Peyer's patch (tissue), 4 donors: ENCODE measurements at regions not wholly inside any gene's neighbourhood (a gene's known extent, or its start where the extent isn't known, plus 50 kb on each side); places are given as distances from the start of the nearest gene placed in this dataset.

Source experiments
- DNase-seq, 3 donors: peaks; one replicate each; pipeline ENCODE4 v3.0.0-alpha.2; 2017 to 2019
- H3K27ac ChIP-seq, 4 donors: fragments of 200-600 bp; sonication (generic); one replicate each; pipeline ENCODE4 v1.5.1; 2016 to 2019
- H3K27me3 ChIP-seq, 2 donors: fragments of 200-600 bp; sonication (generic); one replicate each; pipeline ENCODE4 v1.5.1; 2019
- H3K36me3 ChIP-seq, 3 donors: fragments of 200-600 bp; sonication (generic); one replicate each; pipeline ENCODE4 v1.5.1; 2016 to 2019
- H3K4me1 ChIP-seq, 4 donors: fragments of 200-600 bp; sonication (generic); one replicate each; pipeline ENCODE4 v1.5.1; 2016 to 2019
- H3K4me3 ChIP-seq, 4 donors: fragments of 200-600 bp; sonication (generic); 1 replicate in 3 of 4; 2 replicates in 1 of 4; pipeline ENCODE4 v1.5.1; 2016 to 2019; ENCODE audit warnings: mild to moderate bottlenecking in 1 of 4
- H3K9me3 ChIP-seq, 4 donors: fragments of 200-600 bp; sonication (generic); one replicate each; pipeline ENCODE4 v1.5.1; 2016 to 2019; ENCODE audit warnings: mild to moderate bottlenecking in 1 of 4
- CTCF ChIP-seq, 6 experiments: fragments of 450-650 bp in 4 of 6; fragments of 200-600 bp in 2 of 6; sonication (generic) in 1 of 6; IDR thresholded peaks; one replicate each; pipeline ENCODE4 v1.5.1; 2017 to 2019; ENCODE audit warnings: antibody characterized with exemption in 6 of 6, mild to moderate bottlenecking in 3 of 6, moderate library complexity in 1 of 6
- POLR2A ChIP-seq, 2 donors: fragments of 450-650 bp; IDR thresholded peaks; one replicate each; pipeline ENCODE4 v1.5.1; 2017; ENCODE audit warnings: antibody characterized with exemption in 2 of 2, mild to moderate bottlenecking in 2 of 2, moderate library complexity in 2 of 2

- Histone ChIP-seq H3K36me3 (no peaks in the 10 kb centered on the region), H3K4me3 (no peak overlapping the region), H3K27ac (no peak overlapping the region), H3K27me3 (no peaks in the 10 kb centered on the region), H3K4me1 (no peaks in the 10 kb centered on the region), H3K9me3 (no peaks in the 10 kb centered on the region)
- no peak for DNase-seq
- TF ChIP-seq CTCF (IDR thresholded peaks at IDR 0.05) = no peak
Measured at GRCh38 chr13:88153353-88153752, 482.2 kb downstream of the SLITRK5 start.

GRCh38 chr13:88154001-88154400 lies 482.8 kb downstream of the SLITRK5 start:
- DNase-seq = no peak

GRCh38 chr13:88162076-88162702 lies 491.0 kb downstream of the SLITRK5 start:
- DNase-seq = no peak
- H3K36me3 ChIP-seq = no peaks in the 10 kb centered on the region
- H3K4me3 ChIP-seq = no peak overlapping the region
- no peaks in the 10 kb centered on the region for H3K4me1 ChIP-seq
- no peaks in the 10 kb centered on the region for H3K9me3 ChIP-seq
- TF ChIP-seq CTCF (IDR thresholded peaks at IDR 0.05) = no peak
- no peak for TF ChIP-seq POLR2A (IDR thresholded peaks at IDR 0.05)
- H3K27me3 ChIP-seq = no peaks in the 10 kb centered on the region
- no peak overlapping the region for H3K27ac ChIP-seq

More at GRCh38 chr13:88154001-88154400, 482.8 kb downstream of the SLITRK5 start:
- Histone ChIP-seq H3K4me1 (no peaks in the 10 kb centered on the region), H3K4me3 (no peak overlapping the region), H3K27ac (no peak overlapping the region), H3K36me3 (no peaks in the 10 kb centered on the region), H3K9me3 (no peaks in the 10 kb centered on the region), H3K27me3 (no peaks in the 10 kb centered on the region)
- no peak for TF ChIP-seq CTCF (IDR thresholded peaks at IDR 0.05)
- TF ChIP-seq POLR2A (IDR thresholded peaks at IDR 0.05) = no peak

GRCh38 chr13:88176231-88176630 lies 505.1 kb downstream of the SLITRK5 start:
- H3K4me3 ChIP-seq = no peak overlapping the region
- no peaks in the 10 kb centered on the region for H3K4me1 ChIP-seq
- TF ChIP-seq POLR2A (IDR thresholded peaks at IDR 0.05) = no peak
- no peak for TF ChIP-seq CTCF (IDR thresholded peaks at IDR 0.05)
- DNase-seq = no peak
- no peak overlapping the region for H3K27ac ChIP-seq
- H3K9me3 ChIP-seq = no peaks in the 10 kb centered on the region
- H3K36me3 ChIP-seq = no peaks in the 10 kb centered on the region
- H3K27me3 ChIP-seq = no peaks in the 10 kb centered on the region

- Histone ChIP-seq H3K27ac (no peak overlapping the region), H3K36me3 (no peaks in the 10 kb centered on the region), H3K9me3 (no peaks in the 10 kb centered on the region), H3K27me3 (no peaks in the 10 kb centered on the region), H3K4me3 (no peak overlapping the region), H3K4me1 (no peaks in the 10 kb centered on the region)
- DNase-seq = no peak
- TF ChIP-seq CTCF (IDR thresholded peaks at IDR 0.05) = no peak
- no peak for TF ChIP-seq POLR2A (IDR thresholded peaks at IDR 0.05)
Measured at GRCh38 chr13:88183440-88183839, 512.3 kb downstream of the SLITRK5 start.

- Histone ChIP-seq H3K36me3 (no peaks in the 10 kb centered on the region), H3K27me3 (no peaks in the 10 kb centered on the region), H3K27ac (no peak overlapping the region), H3K9me3 (no peaks in the 10 kb centered on the region), H3K4me1 (no peaks in the 10 kb centered on the region), H3K4me3 (no peak overlapping the region)
- DNase-seq = no peak
- TF ChIP-seq CTCF (IDR thresholded peaks at IDR 0.05) = no peak
- no peak for TF ChIP-seq POLR2A (IDR thresholded peaks at IDR 0.05)
Measured at GRCh38 chr13:88188986-88189385, 517.8 kb downstream of the SLITRK5 start.
